ENCODE measurements at regions not wholly inside any gene's neighbourhood (a gene's known extent, or its start where the extent isn't known, plus 50 kb on each side); places are given as distances from the start of the nearest gene placed in this dataset.

GRCh38 chr11:70930215-70930614 lies 322.2 kb downstream of the SHANK2 start:
- TF ChIP-seq CLOCK (CRISPR knock-in tag; IDR thresholded peaks at IDR 0.05; ENCODE audit: borderline replicate concordance) (no peak), EP300 (IDR thresholded peaks at IDR 0.05; ENCODE audit: low read length) (no peak), TCF7L2 (IDR thresholded peaks at IDR 0.05; ENCODE audit: low read depth, low read length) (no peak), CBX8 (IDR thresholded peaks at IDR 0.05; ENCODE audit: borderline replicate concordance, extremely low read depth, low read depth, low read length, poor library complexity, severe bottlenecking) (no peak), RBBP5 (IDR thresholded peaks at IDR 0.05; ENCODE audit: borderline replicate concordance, insufficient read depth, low read length, poor library complexity, severe bottlenecking) (no peak), CTCF (IDR thresholded peaks at IDR 0.05 in 2 of 3, conservative IDR thresholded peaks at IDR 0.05 in 1 of 3; ENCODE audit: insufficient read depth in 2 of 3, low read depth in 1 of 3, low read length in 3 of 3) (no peak), ZBTB5 (IDR thresholded peaks at IDR 0.05) (no peak), ATF7 (IDR thresholded peaks at IDR 0.05) (no peak), SREBF2 (CRISPR knock-in tag; IDR thresholded peaks at IDR 0.05) (no peak)

Measured in K562 (cell line).